K562 (cell line): ENCODE measurements at regions not wholly inside any gene's neighbourhood (a gene's known extent, or its start where the extent isn't known, plus 50 kb on each side); places are given as distances from the start of the nearest gene placed in this dataset.

Experiments used
- ATAC-seq: fragments of 200-7000 bp; cut with Tn5 transposase; 3 replicates; pipeline ENCODE4 v1.9.1; 2020; ENCODE audit warnings: moderate library complexity
- BruUV-seq: library from RNA; stranded (reverse); fragments of 400-500 nt; replicated peaks from 2 replicates; lab custom pipeline; 2021; lab: Mats Ljungman, UMichigan
- CTCF ChIA-PET: fragments of 300-600 bp; formaldehyde crosslinking; extraction: SDS; loops from one replicate; lab custom pipeline; 2021; ENCODE audit warnings: low intra/inter-chr PET ratio; lab: Yijun Ruan, JAX
- POLR2A ChIA-PET: fragments of 300-600, 350-650 bp; sonication (Branson Sonifier 250); formaldehyde crosslinking; extraction: SDS; loops from one replicate; lab custom pipeline; 2021; ENCODE audit warnings: antibody characterized with exemption, inconsistent platforms; lab: Yijun Ruan, JAX
- DNase-seq, 4 experiments: peaks; one replicate each; pipeline versions ENCODE4 v3.0.0 to v3.0.0-alpha.2; 2011 to 2018; ENCODE audit warnings: low spot score in 3 of 4, mixed read lengths in 3 of 4; ENCODE audit errors: extremely low read depth in 1 of 4
- FAIRE-seq: peaks from 2 replicates; lab custom pipeline; 2011; peaks lifted over from hg19 to GRCh38; lab: Jason Lieb, UNC
- H2AFZ ChIP-seq: 2 replicates; pipeline ENCODE4 v1.6.0; 2011; ENCODE audit warnings: low read depth, low read length, control low read depth, inconsistent platforms
- H3K27ac ChIP-seq: fragments of 200-600 bp; 3 replicates; pipeline ENCODE4 v1.8.0; 2011; ENCODE audit warnings: low read depth, mild to moderate bottlenecking, control low read depth, inconsistent platforms, low read length, moderate library complexity, mixed read lengths; ENCODE audit errors: extremely low read depth
- H3K27me3 ChIP-seq, 2 experiments: fragments of 300-600 bp in 1 of 2; 2 replicates in 1 of 2; 3 replicates in 1 of 2; pipeline versions ENCODE4 v1.6.0 to v1.8.0; 2011; ENCODE audit warnings: inconsistent platforms in 2 of 2, low read length in 2 of 2, mild to moderate bottlenecking in 1 of 2, mixed read lengths in 1 of 2, moderate library complexity in 1 of 2; ENCODE audit not compliant: control insufficient read depth in 2 of 2, insufficient read depth in 2 of 2
- H3K36me3 ChIP-seq: fragments of 300-600 bp; 3 replicates; pipeline ENCODE4 v1.8.0; 2011; ENCODE audit warnings: mild to moderate bottlenecking, low read length, inconsistent platforms; ENCODE audit not compliant: control insufficient read depth, insufficient read depth
- H3K4me1 ChIP-seq, 2 experiments: fragments of 200-600 bp in 1 of 2; replicated peaks in 1 of 2; 2 replicates in 1 of 2; 3 replicates in 1 of 2; pipeline versions ENCODE4 v1.5.1 to v1.8.0; 2011; ENCODE audit warnings: inconsistent platforms in 2 of 2, low read length in 2 of 2, mild to moderate bottlenecking in 1 of 2, mixed read lengths in 1 of 2, moderate library complexity in 1 of 2; ENCODE audit not compliant: control insufficient read depth in 2 of 2, insufficient read depth in 2 of 2
- H3K4me2 ChIP-seq: 2 replicates; pipeline ENCODE4 v1.6.1; 2011; ENCODE audit warnings: low read length, control low read depth, inconsistent platforms, mixed read lengths; ENCODE audit not compliant: insufficient read depth
- H3K4me3 ChIP-seq: fragments of 200-600 bp; sonication (generic), shearing (Covaris generic); 2 replicates; pipeline ENCODE4 v1.5.1; 2016; ENCODE audit warnings: control low read depth, inconsistent platforms
- H3K79me2 ChIP-seq: fragments of 200-600 bp; 3 replicates; pipeline ENCODE4 v1.8.0; 2011; ENCODE audit warnings: low read length, inconsistent platforms; ENCODE audit not compliant: control insufficient read depth, insufficient read depth
- H3K9ac ChIP-seq, 2 experiments: 2 replicates each; pipeline versions ENCODE4 v1.6.0 to v1.6.1; 2011; ENCODE audit warnings: low read depth in 2 of 2, low read length in 2 of 2, control low read depth in 1 of 2, inconsistent platforms in 1 of 2, mild to moderate bottlenecking in 1 of 2, mixed read lengths in 1 of 2; ENCODE audit not compliant: insufficient read depth in 1 of 2
- H3K9me1 ChIP-seq: one replicate; pipeline ENCODE4 v1.6.0; 2011; ENCODE audit warnings: inconsistent platforms, mild to moderate bottlenecking, low read length, moderate library complexity; ENCODE audit not compliant: control insufficient read depth, insufficient read depth
- H3K9me3 ChIP-seq: replicated peaks from 2 replicates; pipeline ENCODE4 v1.5.1; 2011; ENCODE audit warnings: low read depth, low read length, inconsistent platforms; ENCODE audit not compliant: control insufficient read depth, insufficient read depth
- H4K20me1 ChIP-seq: replicated peaks from 2 replicates; pipeline ENCODE4 v1.6.1; 2011; ENCODE audit warnings: low read length, inconsistent platforms, mixed read lengths; ENCODE audit not compliant: control insufficient read depth, insufficient read depth
- C11orf30 ChIP-seq: fragments of 450-650 bp; IDR thresholded peaks from 2 replicates; pipeline ENCODE4 v1.6.1; 2016; ENCODE audit warnings: low read depth, mild to moderate bottlenecking
- E2F3 ChIP-seq: fragments of 250-450 bp; sonication (Bioruptor Pico); IDR thresholded peaks from 2 replicates; pipeline ENCODE4 v1.4.0; 2020; ENCODE audit warnings: mild to moderate bottlenecking
- FOSL1 ChIP-seq: fragments of 200-800 bp; sonication (Bioruptor generic); conservative IDR thresholded peaks from 2 replicates; pipeline ENCODE4 v1.6.1; 2016; ENCODE audit warnings: missing genetic modification characterization, missing compliant biosample characterization
- HNRNPUL1 ChIP-seq: fragments of 200-400 bp; formaldehyde crosslinking; IDR thresholded peaks from 2 replicates; pipeline ENCODE4 v1.6.1; 2017; ENCODE audit warnings: low read length
- ILF3 ChIP-seq: fragments of 450-650 bp; IDR thresholded peaks from 2 replicates; pipeline ENCODE4 v1.6.1; 2018; ENCODE audit warnings: antibody characterized with exemption, mild to moderate bottlenecking, moderate library complexity, borderline replicate concordance
- MAFF ChIP-seq: IDR thresholded peaks from 2 replicates; pipeline ENCODE4 v1.6.1; 2012; ENCODE audit warnings: low read length, improper control_type of control experiment
- MAFG ChIP-seq: fragments of 450-650 bp; conservative IDR thresholded peaks from 2 replicates; pipeline ENCODE4 v1.6.1; 2016; ENCODE audit warnings: missing genetic modification characterization, missing compliant biosample characterization
- MAFK ChIP-seq: IDR thresholded peaks from 2 replicates; pipeline ENCODE4 v1.6.1; 2011; ENCODE audit warnings: low read length, improper control_type of control experiment
- MTA2 ChIP-seq: fragments of 450-650 bp; IDR thresholded peaks from 2 replicates; pipeline ENCODE4 v1.6.1; 2016; ENCODE audit warnings: low read depth
- RBM17 ChIP-seq: fragments of 200-400 bp; formaldehyde crosslinking; IDR thresholded peaks from 2 replicates; pipeline ENCODE4 v1.6.1; 2017; ENCODE audit warnings: low read depth, mild to moderate bottlenecking, low read length, borderline replicate concordance
- ZBTB17 ChIP-seq: fragments of 450-650 bp; formaldehyde crosslinking; IDR thresholded peaks from 2 replicates; pipeline ENCODE4 v1.4.0; 2020; ENCODE audit warnings: mild to moderate bottlenecking
- ZNF165 ChIP-seq: fragments of 250-450 bp; sonication (Bioruptor Pico); IDR thresholded peaks from 2 replicates; pipeline ENCODE4 v1.4.0; 2020; ENCODE audit warnings: borderline replicate concordance
- ZNF316 ChIP-seq: fragments of 450-650 bp; IDR thresholded peaks from 2 replicates; pipeline ENCODE4 v1.6.1; 2016
- ZNF668 ChIP-seq: fragments of 250-450 bp; sonication (Bioruptor Pico); IDR thresholded peaks from 2 replicates; pipeline ENCODE4 v1.8.0; 2022; ENCODE audit warnings: mild to moderate bottlenecking, inconsistent platforms
- WGBS: fragments of 100-300 bp; shearing (Covaris generic); methylation state at CpG from one replicate; pipeline ENCODE4 v1.1.6; 2016; ENCODE audit warnings: low coverage, mixed read lengths; ENCODE audit not compliant: insufficient coverage; ENCODE audit errors: missing lambda C conversion rate; 5-methylcytosine and 5-hydroxymethylcytosine counted together
- in situ Hi-C: fragments of 300-500 bp; cut with MboI; formaldehyde crosslinking; loops from 4 replicates; pipeline ENCODE4 v1.15.0; 2018; ENCODE audit warnings: inconsistent platforms, mixed read lengths
- intact Hi-C: fragments of 100-400 bp; cut with micrococcal nuclease; formaldehyde crosslinking; loops from 2 replicates; pipeline ENCODE4 v1.14.2; 2022

DNA sequence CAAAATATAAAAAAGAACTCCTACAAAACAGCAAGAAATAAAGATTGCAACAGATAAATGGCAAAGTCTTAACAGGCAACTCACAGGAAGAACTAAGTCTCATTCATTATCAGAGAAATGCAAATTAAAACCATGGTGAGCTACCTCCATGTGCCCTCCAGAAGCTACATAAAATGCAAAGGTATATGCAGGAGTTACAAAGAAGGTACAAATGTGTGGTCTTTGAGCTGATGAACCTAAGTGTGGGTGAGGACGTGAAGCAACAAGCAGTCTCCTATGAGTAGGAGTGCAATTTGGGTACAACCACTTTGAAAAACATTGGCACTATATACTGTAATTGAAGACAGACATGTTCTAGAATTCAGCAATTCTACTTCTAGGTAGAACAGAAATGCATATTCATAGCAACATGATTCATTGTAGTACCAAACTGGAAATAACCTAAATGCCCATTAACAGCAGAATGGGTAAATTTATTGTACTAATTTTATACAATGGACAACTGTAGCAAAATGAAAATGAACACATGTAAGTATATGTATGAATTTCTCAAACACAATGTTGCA, 61.6 kb upstream of the KCNMA1 start:
- BruUV-seq: no TSS peak
- Histone ChIP-seq H3K9ac (no peak overlapping the region), H3K4me2 (no peak overlapping the region), H4K20me1 (no peaks in the 10 kb centered on the region), H2AFZ (no peak overlapping the region), H3K9me1 (no peaks in the 10 kb centered on the region), H3K79me2 (no peaks in the 10 kb centered on the region), H3K27ac (no peak overlapping the region), H3K4me1 (no peaks in the 10 kb centered on the region), H3K36me3 (no peaks in the 10 kb centered on the region), H3K27me3 (peaks cover 2 to 12% of the 10 kb centered on the region in 2 experiments; a peak in 3 of 5 replicates), H3K4me3 (no peak overlapping the region), H3K9me3 (no peaks in the 10 kb centered on the region)
- ChIA-PET POLR2A (no interaction called here), CTCF (no interaction called here)
- 0% methylated on average over 1 of the region's 1 CpG for WGBS
- in situ Hi-C loops (no loop called here), intact Hi-C loops (no loop called here)
- ATAC-seq: no peak
- no peak for FAIRE-seq
- DNase-seq: no peak
- TF ChIP-seq ILF3 (no peak), ZNF668 (CRISPR knock-in tag) (no peak), HNRNPUL1 (no peak), MTA2 (no peak)

DNA sequence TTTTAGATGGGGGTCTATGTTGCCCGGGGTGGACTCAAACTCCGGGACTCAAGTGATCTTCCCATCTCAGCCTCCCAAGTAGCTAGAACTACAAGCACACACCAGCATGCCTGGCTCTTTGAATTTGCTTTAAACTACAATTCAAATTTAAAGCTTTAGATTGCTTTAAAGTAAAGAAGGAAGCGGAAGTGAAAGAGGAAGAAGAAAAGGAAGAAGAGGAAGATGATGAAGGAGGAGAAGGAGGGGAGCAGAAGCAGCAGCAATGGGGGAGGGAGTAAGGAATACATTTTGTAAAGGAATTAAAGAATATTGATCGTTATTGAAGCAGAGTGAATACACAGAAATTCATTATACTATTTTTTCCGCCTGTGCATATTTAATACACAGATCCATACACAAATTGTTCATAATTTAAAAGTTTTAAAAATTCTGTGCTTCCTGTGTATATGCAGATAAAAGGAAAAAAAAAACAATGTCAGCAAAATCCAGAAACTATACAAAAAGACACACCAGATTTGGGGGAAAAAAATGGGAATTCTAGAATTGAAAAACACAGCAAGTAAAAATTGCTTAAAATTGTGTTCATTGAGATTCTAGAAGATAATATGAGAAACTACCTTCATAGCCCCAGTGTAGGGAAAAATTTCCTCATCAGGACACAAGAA, 60.8 kb upstream of the KCNMA1 start:
- FAIRE-seq (no peak), ATAC-seq (no peak), DNase-seq (no peak)
- Histone ChIP-seq H3K4me1 (no peaks in the 10 kb centered on the region), H3K27me3 (peaks cover 0 to 5% of the 10 kb centered on the region in 2 experiments; a peak in 1 of 5 replicates), H3K9me1 (no peaks in the 10 kb centered on the region), H2AFZ (no peak overlapping the region), H3K9me3 (no peaks in the 10 kb centered on the region), H3K4me3 (no peak overlapping the region), H3K36me3 (no peaks in the 10 kb centered on the region), H3K9ac (no peak overlapping the region), H3K4me2 (no peak overlapping the region), H3K79me2 (no peaks in the 10 kb centered on the region), H4K20me1 (no peaks in the 10 kb centered on the region), H3K27ac (no peak overlapping the region)
- no TSS peak for BruUV-seq
- in situ Hi-C loops: no loop called here
- CTCF ChIA-PET: no interaction called here
- POLR2A ChIA-PET: no interaction called here
- TF ChIP-seq MAFG (tag) (peak; percentile 79), FOSL1 (no peak), E2F3 (CRISPR knock-in tag) (no peak), MAFK (peak; percentile 84), ZNF316 (peak; percentile 96), MAFF (peak; percentile 88), ZBTB17 (CRISPR knock-in tag) (no peak), C11orf30 (peak; percentile 79), RBM17 (no peak), ZNF165 (no peak)
- WGBS: 0% methylated on average over 5 of the region's 5 CpGs
- intact Hi-C loops: no loop called here
